Neural progenitor cell (in vitro differentiated cells): ENCODE measurements at regions not wholly inside any gene's neighbourhood (a gene's known extent, or its start where the extent isn't known, plus 50 kb on each side); places are given as distances from the start of the nearest gene placed in this dataset.

Experiments
- CTCF ChIP-seq: fragments of 200-600 bp; sonication (generic); IDR thresholded peaks from 2 replicates; pipeline ENCODE4 v1.5.1; 2017; ENCODE audit warnings: antibody characterized with exemption, mild to moderate bottlenecking
- EZH2 ChIP-seq: fragments of 200-600 bp; sonication (generic); IDR thresholded peaks from 2 replicates; pipeline ENCODE4 v1.6.1; 2017; ENCODE audit warnings: antibody characterized with exemption, mild to moderate bottlenecking, moderate library complexity
- EZH2phosphoT487 ChIP-seq: fragments of 200-600 bp; sonication (generic); IDR thresholded peaks from 2 replicates; pipeline ENCODE4 v1.6.1; 2017; ENCODE audit warnings: antibody characterized with exemption

GRCh38 chr6:150494241-150494640 is 105.4 kb upstream of the PLEKHG1 start:
- no peak for TF ChIP-seq CTCF
- no peak for TF ChIP-seq EZH2phosphoT487
- no peak for TF ChIP-seq EZH2
